Activated CD8-positive, alpha-beta T cell treated with anti-CD3 and anti-CD28 coated beads for 36 hours (primary cell): ENCODE measurements at regions not wholly inside any gene's neighbourhood (a gene's known extent, or its start where the extent isn't known, plus 50 kb on each side); places are given as distances from the start of the nearest gene placed in this dataset.

Experiments used
- ATAC-seq: fragments of 200-7000 bp; cut with Tn5 transposase; one replicate; pipeline ENCODE4 v1.10.0; 2021; ENCODE audit warnings: mild to moderate bottlenecking, moderate library complexity
- CTCF ChIA-PET: fragments of 350-600 bp; sonication (Branson Sonifier 250); formaldehyde crosslinking; loops from one replicate; lab custom pipeline; 2021; ENCODE audit warnings: antibody characterized with exemption; lab: Charles Lee
- POLR2A ChIA-PET: fragments of 350-600 bp; sonication (Branson Sonifier 250); formaldehyde crosslinking; loops from one replicate; lab custom pipeline; 2021; ENCODE audit warnings: antibody characterized with exemption; lab: Charles Lee
- DNase-seq: peaks from one replicate; pipeline ENCODE4 v3.0.0-alpha.2; 2020
- H3K27ac Mint-ChIP-seq: one replicate; pipeline ENCODE4 v1.8.0; 2021; ENCODE audit warnings: mild to moderate bottlenecking, mixed read lengths
- H3K27me3 Mint-ChIP-seq: one replicate; pipeline ENCODE4 v1.8.0; 2021; ENCODE audit warnings: mixed read lengths
- H3K36me3 Mint-ChIP-seq: one replicate; pipeline ENCODE4 v1.8.0; 2021; ENCODE audit warnings: low read depth, mixed read lengths
- H3K4me1 Mint-ChIP-seq: one replicate; pipeline ENCODE4 v1.8.0; 2021; ENCODE audit warnings: low read depth, mixed read lengths
- H3K4me3 Mint-ChIP-seq: one replicate; pipeline ENCODE4 v1.8.0; 2021; ENCODE audit warnings: mild to moderate bottlenecking, moderate library complexity, mixed read lengths
- H3K9me3 Mint-ChIP-seq: one replicate; pipeline ENCODE4 v1.8.0; 2021; ENCODE audit warnings: mixed read lengths
- intact Hi-C: fragments of 100-400 bp; cut with micrococcal nuclease; formaldehyde crosslinking; loops from one replicate; pipeline ENCODE4 v1.10.0; 2022
- TF ChIP-seq, protein P1 (sequence below): fragments of 200-600 bp; IDR thresholded peaks from one replicate; pipeline ENCODE4 v1.8.0; 2022; ENCODE audit warnings: antibody characterized with exemption, mild to moderate bottlenecking

DNA sequence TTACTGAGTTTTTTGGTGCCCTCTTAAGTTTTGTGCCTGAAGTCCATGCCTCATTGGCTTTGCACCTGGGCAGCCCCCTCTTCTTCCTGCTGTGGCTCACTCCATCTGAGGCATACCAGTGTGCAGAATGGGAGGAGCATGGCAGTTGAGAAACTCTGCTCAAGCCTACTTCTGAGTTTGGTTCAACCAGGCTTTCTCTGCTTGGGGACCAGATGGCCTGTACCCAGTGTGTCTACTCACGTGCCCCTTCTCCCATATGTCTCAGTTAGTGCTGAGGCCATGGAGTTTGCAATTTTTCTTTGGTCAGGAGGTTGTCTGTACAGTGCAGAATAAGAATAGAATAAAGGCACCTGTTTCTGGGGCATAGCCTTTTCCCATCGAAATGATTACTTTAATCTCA is 383.3 kb upstream of the DDHD1 start:
- no peak for ATAC-seq
- Mint-ChIP-seq H3K9me3 (no peaks in the 10 kb centered on the region), H3K36me3 (no peaks in the 10 kb centered on the region), H3K27ac (no peak overlapping the region), H3K27me3 (no peaks in the 10 kb centered on the region), H3K4me3 (no peak overlapping the region), H3K4me1 (no peaks in the 10 kb centered on the region)
- ChIA-PET POLR2A (no interaction called here), CTCF (no interaction called here)
- DNase-seq: no peak
- intact Hi-C loops: loop anchor here (10.0 kb wide), 1 partner anchor 638 kb away; no protein-coding TSS in a partner anchor
- TF ChIP-seq, protein P1, sequence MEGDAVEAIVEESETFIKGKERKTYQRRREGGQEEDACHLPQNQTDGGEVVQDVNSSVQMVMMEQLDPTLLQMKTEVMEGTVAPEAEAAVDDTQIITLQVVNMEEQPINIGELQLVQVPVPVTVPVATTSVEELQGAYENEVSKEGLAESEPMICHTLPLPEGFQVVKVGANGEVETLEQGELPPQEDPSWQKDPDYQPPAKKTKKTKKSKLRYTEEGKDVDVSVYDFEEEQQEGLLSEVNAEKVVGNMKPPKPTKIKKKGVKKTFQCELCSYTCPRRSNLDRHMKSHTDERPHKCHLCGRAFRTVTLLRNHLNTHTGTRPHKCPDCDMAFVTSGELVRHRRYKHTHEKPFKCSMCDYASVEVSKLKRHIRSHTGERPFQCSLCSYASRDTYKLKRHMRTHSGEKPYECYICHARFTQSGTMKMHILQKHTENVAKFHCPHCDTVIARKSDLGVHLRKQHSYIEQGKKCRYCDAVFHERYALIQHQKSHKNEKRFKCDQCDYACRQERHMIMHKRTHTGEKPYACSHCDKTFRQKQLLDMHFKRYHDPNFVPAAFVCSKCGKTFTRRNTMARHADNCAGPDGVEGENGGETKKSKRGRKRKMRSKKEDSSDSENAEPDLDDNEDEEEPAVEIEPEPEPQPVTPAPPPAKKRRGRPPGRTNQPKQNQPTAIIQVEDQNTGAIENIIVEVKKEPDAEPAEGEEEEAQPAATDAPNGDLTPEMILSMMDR: no peak

DNA sequence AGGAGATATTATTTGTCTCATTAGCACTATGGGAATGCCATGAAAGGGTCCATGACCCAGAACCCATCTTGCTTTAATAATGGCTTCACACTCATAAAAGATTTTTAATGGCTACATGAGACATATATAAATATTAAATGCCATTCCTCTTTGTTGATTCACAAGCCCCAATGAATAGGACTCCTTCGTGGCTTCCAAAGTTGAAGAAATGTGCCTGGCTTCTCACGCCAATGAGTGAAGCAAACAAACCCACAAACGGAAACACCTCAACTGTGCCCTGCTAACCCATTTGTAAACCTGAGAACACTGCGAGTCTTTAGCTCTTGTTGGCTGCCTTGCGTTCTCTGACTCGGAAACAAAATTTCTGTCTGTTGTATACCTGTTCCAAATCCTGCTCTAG is 381.7 kb upstream of the DDHD1 start:
- H3K27ac Mint-ChIP-seq: no peak overlapping the region
- intact Hi-C loops: loop anchor here (10.0 kb wide), 1 partner anchor 640 kb away; no protein-coding TSS in a partner anchor
- CTCF ChIA-PET: no interaction called here

DNA sequence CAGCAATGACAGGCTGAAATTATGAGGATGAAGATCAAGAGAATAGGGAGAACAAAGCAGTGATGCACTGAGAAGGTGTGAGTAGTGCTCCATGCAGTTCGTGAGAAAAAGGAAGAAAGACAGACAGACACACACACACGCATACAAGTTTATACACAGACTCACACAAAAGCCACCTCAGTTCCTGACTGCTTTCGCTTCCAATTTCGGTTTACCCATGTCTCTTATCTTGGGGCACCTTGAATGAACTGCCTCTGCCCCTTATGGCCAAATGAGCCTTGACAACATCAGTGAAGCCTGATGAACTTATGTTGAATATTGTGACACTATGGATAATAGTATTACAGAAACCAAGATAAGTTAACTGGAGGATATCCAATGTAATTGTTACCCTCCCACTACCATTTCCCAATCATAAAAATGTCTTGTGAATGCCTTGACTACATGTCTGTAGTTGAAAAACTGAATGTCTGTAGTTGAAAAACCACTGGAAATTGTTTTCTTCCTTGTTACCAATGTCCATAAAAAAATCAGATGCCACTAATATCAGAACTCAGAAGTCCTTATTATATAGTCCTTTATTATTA is 380.4 kb upstream of the DDHD1 start:
- TF ChIP-seq, protein P1: no peak
- Mint-ChIP-seq H3K4me3 (no peak overlapping the region), H3K9me3 (no peaks in the 10 kb centered on the region), H3K27me3 (no peaks in the 10 kb centered on the region), H3K4me1 (no peaks in the 10 kb centered on the region), H3K27ac (no peak overlapping the region), H3K36me3 (no peaks in the 10 kb centered on the region)
- intact Hi-C loops: loop anchor here (10.0 kb wide), 1 partner anchor 641 kb away; no protein-coding TSS in a partner anchor
- no peak for DNase-seq
- no peak for ATAC-seq
- ChIA-PET POLR2A (no interaction called here), CTCF (interaction anchor here (0.6 kb wide), 1 partner anchor 9 kb away, joined by 3 read pairs; no protein-coding TSS in a partner anchor)

More for the DNA sequence above, 381.7 kb upstream of the DDHD1 start:
- TF ChIP-seq, protein P1: no peak
- no peaks in the 10 kb centered on the region for H3K4me1 Mint-ChIP-seq
- no peaks in the 10 kb centered on the region for H3K27me3 Mint-ChIP-seq
- no peak overlapping the region for H3K4me3 Mint-ChIP-seq
- DNase-seq (no peak), ATAC-seq (no peak)
- no peaks in the 10 kb centered on the region for H3K36me3 Mint-ChIP-seq
- H3K9me3 Mint-ChIP-seq: no peaks in the 10 kb centered on the region
- POLR2A ChIA-PET: no interaction called here

DNA sequence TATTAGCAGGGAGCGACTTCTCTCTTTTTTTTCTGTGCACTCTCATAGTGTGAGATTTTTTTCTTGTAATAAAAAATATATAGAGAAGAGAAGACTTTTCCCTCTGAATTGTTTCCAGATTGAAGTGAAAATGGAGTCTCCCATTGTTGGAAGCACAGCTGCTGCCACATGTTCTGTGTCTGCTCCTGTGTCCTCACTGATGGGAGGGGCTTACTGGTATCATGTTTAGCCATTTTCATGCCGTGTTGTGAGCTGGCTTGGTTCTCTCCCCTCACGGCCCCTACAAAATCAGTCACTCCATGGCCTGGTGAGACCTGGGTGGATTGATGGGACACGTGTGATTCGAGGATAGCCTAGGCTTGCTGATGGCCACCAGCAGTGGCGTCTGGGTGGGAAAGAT is 379.7 kb upstream of the DDHD1 start:
- TF ChIP-seq, protein P1: no peak
- ATAC-seq: no peak
- H3K9me3 Mint-ChIP-seq: no peaks in the 10 kb centered on the region
- H3K27me3 Mint-ChIP-seq: no peaks in the 10 kb centered on the region
- no peaks in the 10 kb centered on the region for H3K4me1 Mint-ChIP-seq
- no peaks in the 10 kb centered on the region for H3K36me3 Mint-ChIP-seq
- intact Hi-C loops: loop anchor here (10.0 kb wide), 1 partner anchor 642 kb away; no protein-coding TSS in a partner anchor
- H3K27ac Mint-ChIP-seq: no peak overlapping the region
- CTCF ChIA-PET: no interaction called here
- no peak for DNase-seq
- POLR2A ChIA-PET: no interaction called here
- no peak overlapping the region for H3K4me3 Mint-ChIP-seq

DNA sequence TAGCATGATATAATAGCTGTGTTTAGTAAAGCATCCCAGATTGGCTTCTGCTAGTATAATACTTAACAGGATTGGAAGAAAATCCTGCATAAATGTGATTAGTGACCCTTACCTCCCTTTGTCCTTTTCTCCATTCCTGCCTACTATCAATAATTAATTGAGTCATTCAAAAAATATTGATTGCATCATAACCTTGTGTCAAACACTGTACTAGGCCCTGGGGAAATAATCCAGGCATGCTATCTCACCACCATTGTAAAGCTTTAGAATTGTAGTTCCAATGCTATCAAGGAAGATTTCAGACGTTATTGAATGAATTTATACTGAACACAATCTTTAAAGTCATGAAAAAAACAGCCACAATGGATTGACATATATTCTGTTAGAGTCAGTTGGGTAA is 378.6 kb upstream of the DDHD1 start:
- TF ChIP-seq, protein P1: no peak
- intact Hi-C loops: loop anchor here (10.0 kb wide), 1 partner anchor 643 kb away; no protein-coding TSS in a partner anchor
- DNase-seq (no peak), ATAC-seq (no peak)
- Mint-ChIP-seq H3K27ac (no peak overlapping the region), H3K36me3 (no peaks in the 10 kb centered on the region), H3K4me1 (no peaks in the 10 kb centered on the region), H3K27me3 (no peaks in the 10 kb centered on the region), H3K4me3 (no peak overlapping the region), H3K9me3 (no peaks in the 10 kb centered on the region)
- ChIA-PET POLR2A (no interaction called here), CTCF (no interaction called here)
